Posterior vena cava (tissue), 2 donors: ENCODE measurements at regions not wholly inside any gene's neighbourhood (a gene's known extent, or its start where the extent isn't known, plus 50 kb on each side); places are given as distances from the start of the nearest gene placed in this dataset.
A peak's percentile ranks its signal among the peaks of the same experiment; 100 is the strongest.
"Not testable (repeated sequence)": the region's sequence is repeated elsewhere in the genome, so short reads cannot be mapped to it uniquely, and the experiment has no call there.

Source experiments
- DNase-seq: peaks from one replicate; pipeline ENCODE4 v3.0.0-alpha.2; 2020; ENCODE audit warnings: low spot score
- intact Hi-C, 2 donors: fragments of 100-400 bp; cut with DNase I; formaldehyde crosslinking; loops; one replicate each; pipeline versions ENCODE4 v1.14.1 to v1.14.2; 2022 to 2023
- donor health status: DM: yes; HTN: yes; CAD: no.
- donor health status: DM: yes; HTN: yes; CAD: no.

DNA sequence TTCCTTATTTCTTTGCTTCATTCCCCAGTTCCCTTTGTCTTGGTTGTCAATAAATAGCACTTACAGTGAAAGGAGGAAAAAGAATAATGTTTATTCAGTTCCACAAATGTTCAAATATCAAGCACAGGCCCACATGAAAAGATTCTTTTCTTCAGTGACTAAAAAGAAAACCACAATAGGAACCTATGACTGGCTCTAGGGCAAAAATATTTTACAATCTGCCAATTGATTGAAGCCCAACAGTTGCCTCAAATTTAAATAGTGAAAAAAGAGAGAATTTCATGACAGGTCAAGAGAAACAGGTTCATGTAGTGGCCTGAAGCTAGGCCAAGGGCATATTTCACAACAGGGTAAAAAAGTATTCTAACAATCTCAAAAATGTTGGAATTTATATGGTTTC is 553.8 kb downstream of the CENPC start:
- intact Hi-C loops: no loop called here

DNA sequence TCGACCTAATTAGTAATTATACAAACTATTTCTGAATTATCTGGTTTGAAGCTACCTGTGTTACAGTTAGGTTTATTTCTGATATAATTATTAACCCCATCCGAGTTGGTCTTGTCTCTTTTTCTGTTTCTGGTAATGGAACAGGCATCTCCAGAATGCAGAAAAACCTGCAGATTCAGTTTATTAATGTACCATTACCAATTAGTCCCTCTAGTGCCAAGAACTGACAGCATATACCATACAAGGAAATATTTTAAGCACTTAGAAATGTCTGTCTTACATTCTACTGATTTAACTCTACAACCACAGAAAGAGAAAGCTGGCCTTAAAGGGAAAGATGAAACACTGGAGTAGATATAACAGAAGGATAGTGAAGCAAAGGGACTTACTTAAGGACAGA is 570.6 kb downstream of the CENPC start:
- intact Hi-C loops: no loop called here
- DNase-seq: no peak

More for the DNA sequence above, 553.8 kb downstream of the CENPC start:
- DNase-seq: no peak

GRCh38 chr4:66972087-66972486 is 573.2 kb downstream of the CENPC start:
- intact Hi-C loops: no loop called here
- no peak for DNase-seq

DNA sequence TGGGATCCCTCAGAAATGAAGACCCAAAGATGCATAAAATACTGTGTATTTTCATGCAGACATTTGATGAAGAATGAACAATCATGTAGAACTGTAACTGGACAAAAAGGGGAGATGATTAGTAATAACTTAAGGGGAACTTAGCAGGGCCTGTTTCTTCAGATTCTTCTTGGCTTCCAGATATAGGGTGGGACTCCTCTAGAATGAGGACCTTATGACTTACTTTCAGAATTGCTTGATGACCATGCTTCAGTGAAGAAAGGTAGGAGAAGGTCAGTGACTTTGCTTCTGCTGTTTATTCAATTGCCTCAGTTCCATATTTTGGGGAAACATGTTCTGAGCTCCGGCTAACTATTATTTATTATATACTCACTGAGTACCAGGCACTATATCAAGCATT is 580.8 kb downstream of the CENPC start:
- no peak for DNase-seq
- intact Hi-C loops: no loop called here

DNA sequence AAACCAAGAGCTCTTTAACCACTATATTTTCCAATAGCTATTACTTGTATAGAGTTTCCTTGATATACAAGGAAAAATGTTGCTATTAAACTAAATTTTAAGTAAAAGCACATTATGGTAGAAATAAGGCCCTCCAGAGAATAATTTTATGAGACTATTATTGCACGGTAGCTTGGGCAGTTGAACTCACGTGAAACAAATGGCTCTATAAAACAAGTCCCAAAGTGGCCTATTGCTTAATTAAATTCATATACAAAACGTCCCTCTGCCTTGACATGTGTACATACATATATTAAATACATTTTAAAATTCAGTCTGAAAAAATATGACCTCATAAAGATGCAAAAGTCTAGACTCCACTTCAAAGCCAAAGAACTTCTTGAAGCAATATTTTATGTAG is 582.2 kb downstream of the CENPC start:
- intact Hi-C loops: no loop called here
- DNase-seq: no peak

DNA sequence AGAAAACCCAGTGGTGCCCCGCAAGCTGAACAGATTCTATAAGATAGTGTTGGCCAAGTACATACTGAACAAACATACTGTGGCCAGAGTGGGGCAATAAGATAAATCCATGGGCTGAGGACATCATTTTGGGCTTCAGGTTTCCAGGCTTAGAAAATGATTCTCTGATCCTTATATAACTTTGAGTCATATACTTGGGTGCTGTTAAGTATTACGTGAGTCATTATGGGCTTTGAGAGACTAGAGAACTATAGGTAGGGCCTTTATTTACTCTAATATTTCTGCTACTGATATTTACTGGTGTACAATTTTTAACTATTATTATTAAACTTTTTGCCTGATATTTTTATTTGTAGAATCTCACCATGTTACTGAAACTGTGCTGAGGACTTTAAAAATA is 586.1 kb downstream of the CENPC start:
- intact Hi-C loops: no loop called here
- no peak for DNase-seq

- intact Hi-C loops: no loop called here
- DNase-seq: no peak
Observed at GRCh38 chr4:66956852-66957251, 588.5 kb downstream of the CENPC start.

- no peak for DNase-seq
- intact Hi-C loops: no loop called here
Observed at GRCh38 chr4:66956426-66956825, 588.9 kb downstream of the CENPC start.

DNA sequence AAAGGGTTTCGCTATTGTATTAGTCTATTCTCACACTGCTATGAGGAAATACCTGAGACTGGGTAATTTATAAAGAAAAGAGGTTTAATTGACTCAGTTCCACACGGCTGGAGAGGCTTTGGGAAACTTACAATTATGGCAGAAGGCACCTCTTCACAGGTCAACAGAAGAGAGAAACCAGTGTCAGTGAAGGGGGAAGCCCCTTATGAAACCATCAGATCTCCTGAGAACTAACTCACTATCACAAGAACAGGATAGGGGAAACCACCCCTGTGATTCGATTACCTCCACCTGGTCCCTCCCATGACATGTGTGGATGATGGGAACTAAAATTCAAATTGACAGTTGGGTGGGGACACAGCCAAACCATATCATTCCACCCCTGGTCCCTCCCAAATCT is 589.5 kb downstream of the CENPC start:
- intact Hi-C loops: no loop called here
- DNase-seq: no peak

GRCh38 chr4:66949419-66949818 is 595.9 kb downstream of the CENPC start:
- intact Hi-C loops: no loop called here
- DNase-seq: no peak

GRCh38 chr4:66946761-66947160 is 598.5 kb downstream of the CENPC start:
- DNase-seq: no peak
- intact Hi-C loops: no loop called here

- intact Hi-C loops: no loop called here
- DNase-seq: no peak
Observed at GRCh38 chr4:66943112-66943511, 602.2 kb downstream of the CENPC start.

- DNase-seq, intact Hi-C loops: not testable (repeated sequence)
Observed at GRCh38 chr4:66931981-66932380, 613.3 kb downstream of the CENPC start.

GRCh38 chr4:66930206-66930605 is 615.1 kb downstream of the CENPC start:
- intact Hi-C loops: no loop called here
- DNase-seq: no peak

GRCh38 chr4:66929748-66930147 is 615.6 kb downstream of the CENPC start:
- intact Hi-C loops: no loop called here

DNA sequence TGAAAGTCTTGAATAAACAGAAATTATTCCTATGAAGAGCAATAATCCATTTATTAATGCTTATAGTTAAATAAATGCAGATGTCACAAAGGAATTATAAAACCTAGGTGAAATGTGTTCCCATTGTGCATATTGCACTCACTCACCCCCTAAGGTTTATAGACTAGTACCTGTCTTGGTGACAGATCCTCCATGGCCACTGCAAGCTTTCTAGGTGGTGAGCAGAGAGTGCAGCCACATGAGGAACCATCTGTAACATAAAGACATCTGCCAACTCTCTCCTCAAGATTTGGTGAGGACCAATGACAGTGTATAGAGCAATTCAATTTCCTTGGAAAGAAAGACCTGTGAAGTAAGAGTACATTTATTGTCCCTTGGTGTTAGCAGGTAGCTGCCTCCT is 616.4 kb downstream of the CENPC start:
- DNase-seq, intact Hi-C loops: not testable (repeated sequence)

More at GRCh38 chr4:66929748-66930147, 615.6 kb downstream of the CENPC start:
- no peak for DNase-seq

DNA sequence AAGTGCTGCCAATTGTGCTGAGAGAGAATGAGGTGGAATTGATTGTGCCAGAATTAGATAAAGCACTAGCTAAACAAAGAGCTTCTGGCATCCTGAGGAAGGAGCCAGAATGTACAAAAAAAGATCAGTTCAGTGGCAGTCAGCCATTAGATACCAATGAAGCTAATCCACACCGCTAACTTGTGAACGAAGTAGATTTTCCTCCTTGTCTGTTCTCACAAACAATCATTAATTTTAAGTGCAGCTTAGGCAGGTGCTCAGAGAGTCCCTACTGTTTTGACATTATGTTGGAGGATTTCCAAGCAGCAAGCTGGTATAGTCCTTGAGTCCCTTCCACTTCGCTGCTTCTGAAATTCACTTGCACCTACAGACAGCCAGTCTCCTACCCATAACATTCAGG is 617.4 kb downstream of the CENPC start:
- intact Hi-C loops: no loop called here
- no peak for DNase-seq

DNA sequence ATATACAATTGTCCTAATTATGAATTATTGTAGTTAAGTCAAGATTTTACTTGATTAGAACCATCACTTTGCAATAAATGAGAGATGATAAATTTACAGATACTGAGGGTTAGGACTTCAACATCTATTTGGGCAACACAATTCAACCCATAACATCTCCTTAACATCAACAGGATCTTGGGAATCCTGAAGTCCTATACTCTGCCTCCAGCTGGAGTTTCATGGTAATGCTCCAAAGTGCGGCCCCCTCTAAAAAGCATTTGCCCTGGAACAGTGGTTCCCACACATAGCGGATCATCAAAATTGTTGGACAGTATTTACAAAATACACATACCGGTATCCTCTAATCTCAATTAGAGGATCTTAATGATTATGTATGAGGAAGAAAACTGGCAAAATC is 618.6 kb downstream of the CENPC start:
- intact Hi-C loops: no loop called here
- DNase-seq: peak; percentile 38

- DNase-seq: no peak
- intact Hi-C loops: no loop called here
Observed at GRCh38 chr4:66923081-66923865, 622.0 kb downstream of the CENPC start.

DNA sequence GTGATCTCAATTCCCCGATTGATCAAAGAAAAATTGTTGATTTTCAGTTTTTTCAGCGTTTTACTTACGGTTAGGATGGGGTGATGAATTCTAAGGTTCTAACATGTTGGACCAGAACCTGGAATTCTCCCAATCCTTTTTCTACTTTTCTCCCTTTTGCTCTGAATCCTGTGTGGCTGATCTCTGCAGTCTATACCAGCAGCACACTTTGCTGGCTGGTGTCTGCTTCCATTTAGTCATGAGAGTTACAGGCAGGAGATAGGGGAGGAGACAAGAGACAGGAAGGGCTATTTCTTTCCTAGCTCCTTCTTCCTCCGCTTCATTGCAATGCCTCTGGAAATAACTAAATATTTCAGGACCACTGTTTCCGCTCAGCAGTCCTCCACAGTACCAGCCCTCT is 623.9 kb downstream of the CENPC start:
- DNase-seq: no peak
- intact Hi-C loops: no loop called here

GRCh38 chr4:66920514-66920913 is 624.8 kb downstream of the CENPC start:
- intact Hi-C loops: no loop called here
- DNase-seq: no peak

- no peak for DNase-seq
- intact Hi-C loops: no loop called here
Observed at GRCh38 chr4:66911880-66912279, 633.4 kb downstream of the CENPC start.
